Smooth muscle cell (in vitro differentiated cells): ENCODE measurements at regions not wholly inside any gene's neighbourhood (a gene's known extent, or its start where the extent isn't known, plus 50 kb on each side); places are given as distances from the start of the nearest gene placed in this dataset.
"Not testable (repeated sequence)": the region's sequence is repeated elsewhere in the genome, so short reads cannot be mapped to it uniquely, and the experiment has no call there.

ENCODE experiments used
- DNase-seq: peaks from one replicate; lab custom pipeline; 2025; ENCODE audit not compliant: unreplicated experiment; lab: John Stamatoyannopoulos, UW
- H2AFZ ChIP-seq: fragments of 200-600 bp; sonication (generic); 2 replicates; pipeline ENCODE4 v1.6.0; 2016; ENCODE audit warnings: antibody characterized with exemption, low read depth, mild to moderate bottlenecking
- H3F3A ChIP-seq: fragments of 200-600 bp; sonication (generic); 2 replicates; pipeline ENCODE4 v1.6.0; 2017; ENCODE audit warnings: antibody characterized with exemption, low read depth
- H3K27ac ChIP-seq: fragments of 200-600 bp; sonication (generic); 2 replicates; pipeline ENCODE4 v1.5.1; 2016; ENCODE audit warnings: low read depth, mild to moderate bottlenecking
- H3K27me3 ChIP-seq: fragments of 200-600 bp; sonication (generic); 2 replicates; pipeline ENCODE4 v1.6.1; 2016; ENCODE audit warnings: low read depth, mild to moderate bottlenecking
- H3K36me3 ChIP-seq: fragments of 200-600 bp; sonication (generic); 2 replicates; pipeline ENCODE4 v1.5.1; 2016; ENCODE audit warnings: low read depth
- H3K4me1 ChIP-seq: fragments of 200-600 bp; sonication (generic); 2 replicates; pipeline ENCODE4 v1.5.1; 2016; ENCODE audit warnings: low read depth
- H3K4me2 ChIP-seq: fragments of 200-600 bp; sonication (generic); 2 replicates; pipeline ENCODE4 v1.6.0; 2016; ENCODE audit warnings: mild to moderate bottlenecking
- H3K4me3 ChIP-seq: fragments of 200-600 bp; sonication (generic); 2 replicates; pipeline ENCODE4 v1.5.1; 2016; ENCODE audit warnings: mild to moderate bottlenecking
- H3K79me2 ChIP-seq: fragments of 200-600 bp; sonication (generic); 2 replicates; pipeline ENCODE4 v1.6.0; 2016; ENCODE audit warnings: low read depth, mild to moderate bottlenecking
- H3K9ac ChIP-seq: fragments of 200-600 bp; sonication (generic); 2 replicates; pipeline ENCODE4 v1.6.0; 2016; ENCODE audit warnings: low read depth
- H3K9me3 ChIP-seq: fragments of 200-600 bp; sonication (generic); replicated peaks from 2 replicates; pipeline ENCODE4 v1.5.1; 2016; ENCODE audit warnings: low read depth
- H4K20me1 ChIP-seq: fragments of 200-600 bp; sonication (generic); 2 replicates; pipeline ENCODE4 v1.6.0; 2016; ENCODE audit warnings: low read depth
- WGBS: methylation state at CpG from one replicate; pipeline ENCODE4 v1.1.7; 2016; ENCODE audit warnings: low lambda C conversion rate; 5-methylcytosine and 5-hydroxymethylcytosine counted together
- TF ChIP-seq, protein P1 (sequence below): fragments of 200-600 bp; sonication (generic); IDR thresholded peaks from 2 replicates; pipeline ENCODE4 v1.5.1; 2017; ENCODE audit warnings: borderline replicate concordance, mild to moderate bottlenecking, antibody characterized with exemption; ENCODE audit not compliant: insufficient read depth, poor library complexity, severe bottlenecking

DNA sequence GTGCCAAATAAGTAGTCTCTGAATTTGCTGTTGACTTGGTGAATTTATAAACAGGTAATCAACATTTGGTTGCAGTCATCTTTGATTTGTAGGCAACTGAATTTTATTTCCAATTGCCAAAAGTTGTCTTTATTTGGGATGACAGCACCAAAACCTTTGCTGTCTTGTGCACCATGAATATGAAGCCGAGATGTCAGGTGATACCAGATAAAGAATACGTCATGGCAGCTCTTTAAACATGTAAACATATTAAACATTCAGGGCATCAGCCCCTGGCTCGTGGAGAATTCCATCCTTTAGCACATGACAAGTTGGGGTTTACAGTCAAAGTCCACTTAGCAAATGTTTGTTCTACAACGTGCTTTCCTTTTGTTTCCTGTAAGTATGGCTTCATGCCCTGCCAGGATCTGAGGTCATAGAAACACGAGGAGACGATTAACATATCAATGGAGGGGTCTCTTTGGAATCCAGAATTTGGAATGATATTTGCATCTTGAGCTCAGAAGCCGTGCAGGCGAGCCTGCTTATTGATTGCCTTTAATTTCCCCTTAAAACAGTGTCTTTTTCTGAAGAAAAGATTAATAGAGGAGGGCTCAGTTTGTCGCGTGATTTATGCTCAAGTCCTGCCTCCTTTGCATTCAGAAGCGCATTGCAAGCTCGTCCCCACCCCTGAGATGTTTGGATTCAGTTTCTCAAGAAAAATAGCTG, 170.2 kb upstream of the ZNF217 start:
- no peak for DNase-seq
- Histone ChIP-seq H3K27me3 (no peaks in the 10 kb centered on the region), H3K79me2 (no peaks in the 10 kb centered on the region), H3F3A (peaks cover 10% of the 10 kb centered on the region), H3K4me1 (peaks cover 21% of the 10 kb centered on the region), H3K36me3 (no peaks in the 10 kb centered on the region), H2AFZ (peak overlapping the region; percentile 53), H3K4me3 (peak overlapping the region; percentile 28), H3K9me3 (no peaks in the 10 kb centered on the region), H3K4me2 (peak overlapping the region; percentile 62), H3K9ac (no peak overlapping the region), H4K20me1 (no peaks in the 10 kb centered on the region), H3K27ac (no peak overlapping the region)
- TF ChIP-seq, protein P1, sequence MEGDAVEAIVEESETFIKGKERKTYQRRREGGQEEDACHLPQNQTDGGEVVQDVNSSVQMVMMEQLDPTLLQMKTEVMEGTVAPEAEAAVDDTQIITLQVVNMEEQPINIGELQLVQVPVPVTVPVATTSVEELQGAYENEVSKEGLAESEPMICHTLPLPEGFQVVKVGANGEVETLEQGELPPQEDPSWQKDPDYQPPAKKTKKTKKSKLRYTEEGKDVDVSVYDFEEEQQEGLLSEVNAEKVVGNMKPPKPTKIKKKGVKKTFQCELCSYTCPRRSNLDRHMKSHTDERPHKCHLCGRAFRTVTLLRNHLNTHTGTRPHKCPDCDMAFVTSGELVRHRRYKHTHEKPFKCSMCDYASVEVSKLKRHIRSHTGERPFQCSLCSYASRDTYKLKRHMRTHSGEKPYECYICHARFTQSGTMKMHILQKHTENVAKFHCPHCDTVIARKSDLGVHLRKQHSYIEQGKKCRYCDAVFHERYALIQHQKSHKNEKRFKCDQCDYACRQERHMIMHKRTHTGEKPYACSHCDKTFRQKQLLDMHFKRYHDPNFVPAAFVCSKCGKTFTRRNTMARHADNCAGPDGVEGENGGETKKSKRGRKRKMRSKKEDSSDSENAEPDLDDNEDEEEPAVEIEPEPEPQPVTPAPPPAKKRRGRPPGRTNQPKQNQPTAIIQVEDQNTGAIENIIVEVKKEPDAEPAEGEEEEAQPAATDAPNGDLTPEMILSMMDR = no peak
- 19% methylated on average over 12 of the region's 12 CpGs for WGBS

DNA sequence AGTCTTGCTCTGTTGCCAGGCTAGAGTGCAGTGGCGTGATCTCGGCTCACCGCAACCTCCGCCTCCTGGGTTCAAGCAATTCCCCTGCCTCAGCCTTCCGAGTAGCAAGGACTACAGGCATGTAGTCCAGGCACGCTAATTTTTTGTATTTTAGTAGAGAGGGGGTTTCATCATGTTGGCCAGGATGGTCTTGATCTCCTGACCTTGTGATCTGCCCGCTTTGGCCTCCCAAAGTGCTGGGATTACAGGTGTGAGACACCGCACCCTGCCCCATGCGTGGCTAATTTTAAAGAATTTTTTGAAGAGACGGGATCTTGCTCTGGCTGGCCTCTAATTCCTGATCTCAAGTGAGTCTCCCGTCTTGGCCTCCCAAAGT, 168.8 kb upstream of the ZNF217 start:
- not testable (repeated sequence) for H3K27ac ChIP-seq, H3F3A ChIP-seq, H4K20me1 ChIP-seq, H3K36me3 ChIP-seq, H3K79me2 ChIP-seq, H2AFZ ChIP-seq, H3K9ac ChIP-seq, DNase-seq, H3K27me3 ChIP-seq, H3K9me3 ChIP-seq, H3K4me2 ChIP-seq, H3K4me3 ChIP-seq
- H3K4me1 ChIP-seq = peaks cover 13% of the 10 kb centered on the region
- WGBS = over 99% methylated on average over 11 of the region's 11 CpGs

DNA sequence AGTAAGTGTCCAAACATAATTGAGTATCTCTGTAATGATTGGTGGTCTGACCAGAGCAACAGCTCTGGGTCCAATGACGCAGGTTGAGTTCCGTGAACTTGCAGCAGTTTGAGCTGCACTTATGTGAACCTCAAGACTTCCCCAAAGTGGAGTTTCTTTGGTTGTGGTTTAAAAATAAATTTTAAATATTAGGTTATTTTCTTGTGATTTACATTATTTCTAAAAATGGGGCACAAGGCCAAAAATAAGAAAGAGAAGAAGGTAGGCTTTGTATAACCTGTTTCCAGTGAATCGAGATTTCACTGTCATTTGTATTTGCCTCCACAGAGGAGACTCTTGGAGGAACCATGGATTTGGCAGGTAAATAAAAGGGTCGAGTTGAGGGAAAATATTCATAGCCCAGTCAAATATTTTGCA, 166.4 kb upstream of the ZNF217 start:
- 97% methylated on average over 4 of the region's 4 CpGs for WGBS
- H3K36me3 ChIP-seq = no peaks in the 10 kb centered on the region

DNA sequence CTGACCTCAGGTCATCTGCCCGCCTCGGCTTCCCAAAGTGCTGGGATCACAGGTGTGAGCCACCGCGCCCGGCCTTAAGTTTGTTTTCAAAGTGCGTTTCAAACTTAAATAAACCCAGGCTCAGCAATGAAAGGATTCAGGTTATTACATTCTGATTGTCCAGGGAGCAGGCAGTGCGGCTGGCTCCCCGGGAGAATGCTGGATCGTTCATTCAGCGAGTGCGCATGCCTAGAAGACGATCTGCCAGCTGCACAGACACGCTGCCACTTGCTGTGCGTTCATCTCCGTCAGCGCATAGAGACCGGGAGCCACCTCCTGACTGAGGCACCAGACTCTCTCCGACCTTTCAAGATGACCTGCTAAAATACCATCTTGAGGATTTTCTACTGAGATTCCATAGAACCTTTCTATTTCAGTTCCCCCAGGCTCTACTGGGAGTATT, 163.9 kb upstream of the ZNF217 start:
- H3K4me3 ChIP-seq = no peak overlapping the region
- peaks cover 15% of the 10 kb centered on the region for H3F3A ChIP-seq
- no peaks in the 10 kb centered on the region for H3K27me3 ChIP-seq
- no peaks in the 10 kb centered on the region for H3K36me3 ChIP-seq
- no peak overlapping the region for H3K9ac ChIP-seq
- H3K4me1 ChIP-seq = peaks cover 24% of the 10 kb centered on the region
- H3K4me2 ChIP-seq = no peak overlapping the region
- DNase-seq = no peak
- no peaks in the 10 kb centered on the region for H3K9me3 ChIP-seq
- H2AFZ ChIP-seq = no peak overlapping the region
- no peaks in the 10 kb centered on the region for H4K20me1 ChIP-seq
- H3K79me2 ChIP-seq = no peaks in the 10 kb centered on the region
- WGBS = 92% methylated on average over 18 of the region's 18 CpGs
- H3K27ac ChIP-seq = no peak overlapping the region
- TF ChIP-seq, protein P1 = no peak

More for the DNA sequence above, 166.4 kb upstream of the ZNF217 start:
- Histone ChIP-seq H2AFZ (no peak overlapping the region), H3F3A (no peaks in the 10 kb centered on the region), H3K27ac (no peak overlapping the region), H3K9ac (no peak overlapping the region), H3K4me3 (no peak overlapping the region), H3K79me2 (no peaks in the 10 kb centered on the region), H3K4me2 (no peak overlapping the region), H4K20me1 (no peaks in the 10 kb centered on the region), H3K27me3 (no peaks in the 10 kb centered on the region), H3K9me3 (no peaks in the 10 kb centered on the region), H3K4me1 (peaks cover 13% of the 10 kb centered on the region)
- no peak for DNase-seq
- TF ChIP-seq, protein P1 = no peak
